Astrocyte (in vitro differentiated cells and primary cell): ENCODE measurements at regions not wholly inside any gene's neighbourhood (a gene's known extent, or its start where the extent isn't known, plus 50 kb on each side); places are given as distances from the start of the nearest gene placed in this dataset.

Source experiments
- DNase-seq: peaks from one replicate; pipeline ENCODE4 v3.0.0-alpha.2; 2010; ENCODE audit warnings: low read depth
- FAIRE-seq: peaks from 2 replicates; lab custom pipeline; 2011; peaks lifted over from hg19 to GRCh38; lab: Jason Lieb, UNC
- H2AFZ ChIP-seq: 2 replicates; pipeline ENCODE4 v1.6.0; 2012; ENCODE audit warnings: low read depth, low read length, inconsistent platforms
- H3K27ac ChIP-seq: 2 replicates; pipeline ENCODE4 v1.5.1; 2011; ENCODE audit warnings: low read depth, low read length, inconsistent platforms
- H3K27me3 ChIP-seq: 2 replicates; pipeline ENCODE4 v1.6.0; 2011; ENCODE audit warnings: low read length, inconsistent platforms; ENCODE audit not compliant: insufficient read depth
- H3K36me3 ChIP-seq: 2 replicates; pipeline ENCODE4 v1.5.1; 2011; ENCODE audit warnings: low read length, inconsistent platforms; ENCODE audit not compliant: insufficient read depth
- H3K4me1 ChIP-seq: 2 replicates; pipeline ENCODE4 v1.5.1; 2011; ENCODE audit warnings: low read length, inconsistent platforms; ENCODE audit not compliant: insufficient read depth
- H3K4me2 ChIP-seq: 2 replicates; pipeline ENCODE4 v1.6.0; 2012; ENCODE audit warnings: low read length, inconsistent platforms
- H3K4me3 ChIP-seq: 2 replicates; pipeline ENCODE4 v1.5.1; 2011; ENCODE audit warnings: low read depth, mild to moderate bottlenecking, low read length, inconsistent platforms; ENCODE audit not compliant: insufficient read depth
- H3K79me2 ChIP-seq: 2 replicates; pipeline ENCODE4 v1.6.0; 2012; ENCODE audit warnings: mild to moderate bottlenecking, low read length, inconsistent platforms; ENCODE audit not compliant: insufficient read depth
- H3K9ac ChIP-seq: 2 replicates; pipeline ENCODE4 v1.6.0; 2012; ENCODE audit warnings: mild to moderate bottlenecking, low read length, inconsistent platforms
- H3K9me3 ChIP-seq: 2 replicates; pipeline ENCODE4 v1.5.1; 2012; ENCODE audit warnings: low read depth, mild to moderate bottlenecking, low read length, inconsistent platforms; ENCODE audit not compliant: insufficient read depth
- H4K20me1 ChIP-seq: 2 replicates; pipeline ENCODE4 v1.6.0; 2012; ENCODE audit warnings: low read length, inconsistent platforms; ENCODE audit not compliant: insufficient read depth
- H3K27ac Mint-ChIP-seq: one replicate; pipeline ENCODE4 v1.8.0; 2021; ENCODE audit warnings: mild to moderate bottlenecking, mixed read lengths; ENCODE audit not compliant: unreplicated experiment
- H3K27me3 Mint-ChIP-seq: one replicate; pipeline ENCODE4 v1.8.0; 2021; ENCODE audit warnings: low read depth, mixed read lengths; ENCODE audit not compliant: unreplicated experiment
- H3K36me3 Mint-ChIP-seq: one replicate; pipeline ENCODE4 v1.8.0; 2021; ENCODE audit warnings: low read depth, mixed read lengths; ENCODE audit not compliant: unreplicated experiment
- H3K4me1 Mint-ChIP-seq: one replicate; pipeline ENCODE4 v1.8.0; 2021; ENCODE audit warnings: low read depth, mixed read lengths; ENCODE audit not compliant: unreplicated experiment
- H3K4me3 Mint-ChIP-seq: one replicate; pipeline ENCODE4 v1.8.0; 2021; ENCODE audit warnings: mild to moderate bottlenecking, moderate library complexity, mixed read lengths; ENCODE audit not compliant: unreplicated experiment
- H3K9me3 Mint-ChIP-seq: one replicate; pipeline ENCODE4 v1.8.0; 2021; ENCODE audit warnings: mild to moderate bottlenecking, mixed read lengths; ENCODE audit not compliant: unreplicated experiment
- EZH2 ChIP-seq: IDR thresholded peaks from 2 replicates; pipeline ENCODE4 v1.6.1; 2012; ENCODE audit warnings: mild to moderate bottlenecking, low read length, inconsistent platforms; ENCODE audit not compliant: insufficient read depth
- TF ChIP-seq, protein P1 (sequence below): IDR thresholded peaks from 2 replicates; pipeline ENCODE4 v1.5.1; 2011; ENCODE audit warnings: low read depth, mild to moderate bottlenecking, inconsistent platforms, low read length, moderate library complexity; ENCODE audit not compliant: insufficient read depth

DNA sequence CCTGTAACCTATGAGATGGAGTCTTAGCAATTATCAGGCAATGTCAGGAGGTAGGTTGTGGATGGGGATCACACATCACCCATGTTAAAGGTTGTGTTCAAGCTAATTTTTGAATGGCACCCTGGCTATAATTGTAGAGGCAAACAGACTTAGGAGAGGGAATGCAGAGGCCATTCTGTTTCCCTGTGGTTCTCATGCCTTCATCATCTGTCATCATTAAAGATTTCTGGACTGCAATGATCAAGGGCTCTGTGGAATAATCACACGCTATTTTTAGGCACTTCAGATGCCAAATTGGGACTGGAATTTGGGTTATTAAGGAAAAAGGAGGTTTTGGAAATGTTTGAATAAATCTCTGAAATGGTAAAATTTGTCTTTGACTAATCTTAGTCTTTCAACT is 1065.4 kb downstream of the TAF11L14 start:
- Mint-ChIP-seq H3K27ac (no peak overlapping the region), H3K9me3 (no peaks in the 10 kb centered on the region), H3K36me3 (no peaks in the 10 kb centered on the region), H3K27me3 (no peaks in the 10 kb centered on the region), H3K4me3 (no peak overlapping the region), H3K4me1 (peaks cover 8% of the 10 kb centered on the region)
- no peak overlapping the region for H3K9ac ChIP-seq
- H3K79me2 ChIP-seq, result no peaks in the 10 kb centered on the region
- FAIRE-seq, result no peak
- no peak overlapping the region for H3K4me3 ChIP-seq
- no peak for DNase-seq
- no peaks in the 10 kb centered on the region for H4K20me1 ChIP-seq
- TF ChIP-seq, protein P1, sequence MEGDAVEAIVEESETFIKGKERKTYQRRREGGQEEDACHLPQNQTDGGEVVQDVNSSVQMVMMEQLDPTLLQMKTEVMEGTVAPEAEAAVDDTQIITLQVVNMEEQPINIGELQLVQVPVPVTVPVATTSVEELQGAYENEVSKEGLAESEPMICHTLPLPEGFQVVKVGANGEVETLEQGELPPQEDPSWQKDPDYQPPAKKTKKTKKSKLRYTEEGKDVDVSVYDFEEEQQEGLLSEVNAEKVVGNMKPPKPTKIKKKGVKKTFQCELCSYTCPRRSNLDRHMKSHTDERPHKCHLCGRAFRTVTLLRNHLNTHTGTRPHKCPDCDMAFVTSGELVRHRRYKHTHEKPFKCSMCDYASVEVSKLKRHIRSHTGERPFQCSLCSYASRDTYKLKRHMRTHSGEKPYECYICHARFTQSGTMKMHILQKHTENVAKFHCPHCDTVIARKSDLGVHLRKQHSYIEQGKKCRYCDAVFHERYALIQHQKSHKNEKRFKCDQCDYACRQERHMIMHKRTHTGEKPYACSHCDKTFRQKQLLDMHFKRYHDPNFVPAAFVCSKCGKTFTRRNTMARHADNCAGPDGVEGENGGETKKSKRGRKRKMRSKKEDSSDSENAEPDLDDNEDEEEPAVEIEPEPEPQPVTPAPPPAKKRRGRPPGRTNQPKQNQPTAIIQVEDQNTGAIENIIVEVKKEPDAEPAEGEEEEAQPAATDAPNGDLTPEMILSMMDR, result no peak
- H3K27me3 ChIP-seq, result no peaks in the 10 kb centered on the region
- no peak overlapping the region for H3K27ac ChIP-seq
- H3K4me1 ChIP-seq, result no peaks in the 10 kb centered on the region
- H3K36me3 ChIP-seq, result no peaks in the 10 kb centered on the region
- no peaks in the 10 kb centered on the region for H3K9me3 ChIP-seq
- H3K4me2 ChIP-seq, result no peak overlapping the region
- H2AFZ ChIP-seq, result no peak overlapping the region

DNA sequence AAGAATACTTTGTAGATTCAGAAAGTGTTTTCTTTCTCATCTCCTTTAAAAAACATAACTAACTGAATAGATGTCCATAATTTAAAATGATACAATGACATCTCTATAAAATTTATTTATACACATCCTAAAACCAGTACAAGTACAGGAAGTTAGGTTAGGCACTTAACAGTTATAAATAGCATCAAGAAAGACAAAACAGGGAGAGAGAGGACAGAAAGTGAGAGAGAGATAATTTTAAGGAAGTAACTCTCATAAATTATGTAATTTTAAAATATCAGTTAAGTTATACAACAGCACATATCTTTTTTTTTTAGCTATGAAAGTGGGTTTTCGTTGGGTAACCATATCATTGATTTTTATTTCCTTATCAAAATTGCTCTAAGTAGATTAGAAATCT is 1068.6 kb downstream of the TAF11L14 start:
- H3K4me1 Mint-ChIP-seq, result peaks cover 8% of the 10 kb centered on the region
- no peak for FAIRE-seq
- TF ChIP-seq EZH2, result no peak
- TF ChIP-seq, protein P1, result no peak

DNA sequence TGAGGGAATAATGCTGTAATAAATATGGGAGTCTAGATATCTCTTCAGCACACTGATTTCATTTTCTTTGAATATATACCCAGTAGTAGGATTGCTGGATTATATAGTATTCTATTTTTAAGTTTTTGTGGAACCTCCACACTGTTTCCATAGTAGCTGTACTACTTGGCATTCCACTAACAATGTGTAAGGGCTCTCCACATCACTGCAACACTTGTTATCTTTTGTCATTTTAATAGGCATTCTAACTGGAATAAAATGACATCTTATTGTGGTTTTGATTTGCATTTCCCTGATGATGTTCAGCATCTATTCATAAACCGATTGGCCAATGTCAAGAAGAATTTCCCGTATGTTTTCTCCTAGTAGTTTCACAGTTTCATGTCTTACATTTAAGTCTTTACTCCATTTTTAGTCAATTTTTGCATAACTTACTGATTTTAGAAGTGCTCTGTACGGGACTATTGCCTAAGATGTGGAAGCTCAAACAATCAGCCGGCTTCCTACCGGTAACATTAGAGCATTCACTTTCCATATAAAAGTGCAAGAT is 1078.8 kb downstream of the TAF11L14 start:
- Histone ChIP-seq H2AFZ (no peak overlapping the region), H3K27ac (no peak overlapping the region), H3K9me3 (no peaks in the 10 kb centered on the region), H3K4me2 (no peak overlapping the region), H3K36me3 (no peaks in the 10 kb centered on the region), H4K20me1 (no peaks in the 10 kb centered on the region), H3K27me3 (no peaks in the 10 kb centered on the region), H3K4me3 (no peak overlapping the region), H3K4me1 (no peaks in the 10 kb centered on the region), H3K9ac (no peak overlapping the region), H3K79me2 (no peaks in the 10 kb centered on the region)
- no peak for FAIRE-seq
- Mint-ChIP-seq H3K9me3 (peaks cover 2% of the 10 kb centered on the region), H3K4me1 (no peaks in the 10 kb centered on the region), H3K36me3 (no peaks in the 10 kb centered on the region), H3K27me3 (no peaks in the 10 kb centered on the region), H3K4me3 (no peak overlapping the region), H3K27ac (no peak overlapping the region)
- TF ChIP-seq, protein P1, result no peak
- TF ChIP-seq EZH2, result no peak
- no peak for DNase-seq

More for the DNA sequence above, 1068.6 kb downstream of the TAF11L14 start:
- Histone ChIP-seq H3K4me1 (no peaks in the 10 kb centered on the region), H3K4me3 (no peak overlapping the region), H3K4me2 (no peak overlapping the region), H3K9ac (no peak overlapping the region), H3K27me3 (no peaks in the 10 kb centered on the region), H3K79me2 (no peaks in the 10 kb centered on the region), H4K20me1 (no peaks in the 10 kb centered on the region), H3K36me3 (no peaks in the 10 kb centered on the region), H2AFZ (no peak overlapping the region), H3K27ac (no peak overlapping the region), H3K9me3 (no peaks in the 10 kb centered on the region)
- Mint-ChIP-seq H3K27ac (no peak overlapping the region), H3K36me3 (no peaks in the 10 kb centered on the region), H3K4me3 (no peak overlapping the region), H3K9me3 (no peaks in the 10 kb centered on the region), H3K27me3 (no peaks in the 10 kb centered on the region)
- DNase-seq, result no peak
